Chondrocyte (in vitro differentiated cells): ENCODE measurements at regions not wholly inside any gene's neighbourhood (a gene's known extent, or its start where the extent isn't known, plus 50 kb on each side); places are given as distances from the start of the nearest gene placed in this dataset.

Experiments used
- DNase-seq: peaks from one replicate; pipeline ENCODE4 v3.0.0; 2021; ENCODE audit warnings: mixed read lengths, low spot score
- H3K27ac Mint-ChIP-seq: one replicate; pipeline ENCODE4 v1.8.0; 2021; ENCODE audit warnings: mild to moderate bottlenecking, moderate library complexity, mixed read lengths; ENCODE audit not compliant: unreplicated experiment
- H3K27me3 Mint-ChIP-seq: 2 replicates; pipeline ENCODE4 v1.8.0; 2021; ENCODE audit warnings: low read depth, mixed read lengths
- H3K36me3 Mint-ChIP-seq: 2 replicates; pipeline ENCODE4 v1.8.0; 2021; ENCODE audit warnings: low read depth, mixed read lengths
- H3K4me1 Mint-ChIP-seq: 2 replicates; pipeline ENCODE4 v1.8.0; 2021; ENCODE audit warnings: low read depth, mild to moderate bottlenecking, mixed read lengths
- H3K4me3 Mint-ChIP-seq: one replicate; pipeline ENCODE4 v1.8.0; 2021; ENCODE audit warnings: mild to moderate bottlenecking, moderate library complexity, mixed read lengths; ENCODE audit not compliant: unreplicated experiment
- H3K9me3 Mint-ChIP-seq: 2 replicates; pipeline ENCODE4 v1.8.0; 2021; ENCODE audit warnings: low read depth, mixed read lengths
- CTCF ChIP-seq: fragments of 200-600 bp; sonication (generic); IDR thresholded peaks from 2 replicates; pipeline ENCODE4 v1.5.0; 2021; ENCODE audit warnings: antibody characterized with exemption, mild to moderate bottlenecking, moderate library complexity

- Mint-ChIP-seq H3K4me3 (no peak overlapping the region), H3K27ac (no peak overlapping the region), H3K4me1 (peaks cover 43% of the 10 kb centered on the region), H3K27me3 (no peaks in the 10 kb centered on the region), H3K9me3 (no peaks in the 10 kb centered on the region), H3K36me3 (peaks cover 2% of the 10 kb centered on the region)
- DNase-seq: no peak
- no peak for TF ChIP-seq CTCF
These were observed 105.1 kb downstream of the UTRN start for GRCh38 chr6:144390202-144390601.

- no peak overlapping the region for H3K4me3 Mint-ChIP-seq
- no peaks in the 10 kb centered on the region for H3K27me3 Mint-ChIP-seq
- no peaks in the 10 kb centered on the region for H3K9me3 Mint-ChIP-seq
- H3K36me3 Mint-ChIP-seq: peaks cover 2% of the 10 kb centered on the region
- DNase-seq: no peak
- TF ChIP-seq CTCF: no peak
- H3K27ac Mint-ChIP-seq: no peak overlapping the region
- H3K4me1 Mint-ChIP-seq: peaks cover 42% of the 10 kb centered on the region
These were observed 105.8 kb downstream of the UTRN start for GRCh38 chr6:144390886-144391285.

GRCh38 chr6:144392536-144392935, 107.4 kb downstream of the UTRN start:
- H3K27ac Mint-ChIP-seq: no peak overlapping the region
- DNase-seq: no peak
- no peak for TF ChIP-seq CTCF
- no peak overlapping the region for H3K4me3 Mint-ChIP-seq
- peaks cover 27% of the 10 kb centered on the region for H3K4me1 Mint-ChIP-seq
- H3K36me3 Mint-ChIP-seq: peaks cover 2% of the 10 kb centered on the region
- peaks cover 1% of the 10 kb centered on the region for H3K9me3 Mint-ChIP-seq
- no peaks in the 10 kb centered on the region for H3K27me3 Mint-ChIP-seq

DNA sequence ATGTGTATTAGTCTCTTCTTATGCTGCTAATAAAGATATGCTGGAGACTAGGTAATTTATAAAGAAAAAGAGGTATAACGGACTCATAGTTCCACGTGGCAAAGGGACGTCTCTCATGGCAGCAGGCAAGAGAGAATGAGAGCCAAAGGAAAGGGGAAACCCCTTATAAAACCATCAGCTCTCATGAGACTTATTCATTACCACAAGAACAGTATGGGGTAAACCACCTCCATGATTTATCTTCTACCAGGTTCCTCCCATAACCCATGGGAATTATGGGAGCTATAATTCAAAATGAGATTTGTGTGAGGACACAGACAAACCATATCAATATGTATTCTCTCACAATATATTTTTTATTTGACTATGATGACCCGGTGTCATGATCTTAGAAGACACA, 109.1 kb downstream of the UTRN start:
- no peak for TF ChIP-seq CTCF
- Mint-ChIP-seq H3K27ac (no peak overlapping the region), H3K9me3 (peaks cover 9% of the 10 kb centered on the region), H3K36me3 (peaks cover 4% of the 10 kb centered on the region), H3K4me3 (no peak overlapping the region), H3K4me1 (peaks cover 17% of the 10 kb centered on the region), H3K27me3 (no peaks in the 10 kb centered on the region)
- DNase-seq: no peak

DNA sequence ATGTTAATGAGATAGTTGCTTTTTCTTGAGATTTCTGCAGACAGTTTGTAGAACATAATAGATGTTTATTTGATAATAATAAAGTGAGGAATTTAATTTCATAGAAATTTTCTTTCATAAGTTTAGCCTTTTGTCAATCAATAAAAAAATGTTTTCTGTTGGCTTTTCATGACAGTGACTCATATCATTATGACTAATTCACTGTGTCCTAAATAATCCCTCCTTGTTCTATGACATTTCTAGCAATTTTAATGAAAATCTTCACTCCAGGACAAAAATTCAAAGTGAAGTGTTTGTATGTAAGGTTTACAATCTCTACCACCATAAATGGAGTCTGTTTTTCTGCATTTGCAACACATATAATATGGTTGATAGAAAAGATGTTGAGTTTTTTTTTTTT, 109.9 kb downstream of the UTRN start:
- Mint-ChIP-seq H3K4me3 (no peak overlapping the region), H3K36me3 (peaks cover 4% of the 10 kb centered on the region), H3K9me3 (peaks cover 9% of the 10 kb centered on the region), H3K27ac (peak overlapping the region; percentile 41), H3K27me3 (no peaks in the 10 kb centered on the region), H3K4me1 (peaks cover 24% of the 10 kb centered on the region)
- DNase-seq: no peak
- no peak for TF ChIP-seq CTCF
